ENCODE measurements at regions not wholly inside any gene's neighbourhood (a gene's known extent, or its start where the extent isn't known, plus 50 kb on each side); places are given as distances from the start of the nearest gene placed in this dataset.

DNA sequence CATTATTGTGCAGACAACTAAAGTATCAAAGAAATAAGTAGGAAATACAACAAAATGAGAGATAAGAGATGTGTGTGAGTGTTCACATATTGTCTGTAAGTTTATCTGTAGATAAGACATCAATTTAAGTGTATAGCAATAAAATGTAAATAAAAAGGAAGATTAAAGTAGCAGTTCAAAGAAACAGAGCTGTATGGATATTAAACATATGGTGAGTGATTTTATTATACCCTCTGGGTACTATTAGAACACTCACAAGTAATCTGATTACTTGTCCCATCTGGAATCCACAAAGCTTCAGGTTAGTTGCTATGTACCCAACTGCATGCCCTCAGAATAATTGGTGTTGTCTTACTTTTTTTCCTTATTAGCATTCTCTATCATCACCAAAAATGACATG lies 747.9 kb upstream of the ADGRL3 start:
- Histone ChIP-seq H3K9me2 (replicated peaks; ENCODE audit: insufficient read depth) (no peaks in the 10 kb centered on the region), H3K4me2 (no peak overlapping the region), H4K20me1 (ENCODE audit: insufficient read depth, poor library complexity, severe bottlenecking) (no peaks in the 10 kb centered on the region), H3K4me3 (no peak overlapping the region), H3K9me3 (ENCODE audit: low read depth) (no peaks in the 10 kb centered on the region), H3K4me1 (ENCODE audit: insufficient read depth) (no peaks in the 10 kb centered on the region), H2AFZ (no peak overlapping the region), H3K36me3 (replicated peaks; ENCODE audit: insufficient read depth, low read depth) (no peaks in the 10 kb centered on the region), H3K27ac (no peak overlapping the region), H3K79me2 (no peaks in the 10 kb centered on the region), H3K27me3 (no peaks in the 10 kb centered on the region)
- DNase-seq (ENCODE audit: low spot score) = no peak
- TF ChIP-seq, protein P1, sequence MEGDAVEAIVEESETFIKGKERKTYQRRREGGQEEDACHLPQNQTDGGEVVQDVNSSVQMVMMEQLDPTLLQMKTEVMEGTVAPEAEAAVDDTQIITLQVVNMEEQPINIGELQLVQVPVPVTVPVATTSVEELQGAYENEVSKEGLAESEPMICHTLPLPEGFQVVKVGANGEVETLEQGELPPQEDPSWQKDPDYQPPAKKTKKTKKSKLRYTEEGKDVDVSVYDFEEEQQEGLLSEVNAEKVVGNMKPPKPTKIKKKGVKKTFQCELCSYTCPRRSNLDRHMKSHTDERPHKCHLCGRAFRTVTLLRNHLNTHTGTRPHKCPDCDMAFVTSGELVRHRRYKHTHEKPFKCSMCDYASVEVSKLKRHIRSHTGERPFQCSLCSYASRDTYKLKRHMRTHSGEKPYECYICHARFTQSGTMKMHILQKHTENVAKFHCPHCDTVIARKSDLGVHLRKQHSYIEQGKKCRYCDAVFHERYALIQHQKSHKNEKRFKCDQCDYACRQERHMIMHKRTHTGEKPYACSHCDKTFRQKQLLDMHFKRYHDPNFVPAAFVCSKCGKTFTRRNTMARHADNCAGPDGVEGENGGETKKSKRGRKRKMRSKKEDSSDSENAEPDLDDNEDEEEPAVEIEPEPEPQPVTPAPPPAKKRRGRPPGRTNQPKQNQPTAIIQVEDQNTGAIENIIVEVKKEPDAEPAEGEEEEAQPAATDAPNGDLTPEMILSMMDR (IDR thresholded peaks at IDR 0.05; ENCODE audit: poor library complexity) = no peak
- no peak for TF ChIP-seq EZH2 (IDR thresholded peaks at IDR 0.05; ENCODE audit: borderline replicate concordance)
- TF ChIP-seq EZH2phosphoT487 (IDR thresholded peaks at IDR 0.05; ENCODE audit: low read depth, severe bottlenecking, unreplicated experiment) = no peak

- Histone ChIP-seq H3K9me2 (replicated peaks; ENCODE audit: insufficient read depth) (no peaks in the 10 kb centered on the region), H3K36me3 (replicated peaks; ENCODE audit: insufficient read depth, low read depth) (no peaks in the 10 kb centered on the region), H3K79me2 (no peaks in the 10 kb centered on the region), H3K4me1 (ENCODE audit: insufficient read depth) (no peaks in the 10 kb centered on the region), H3K27me3 (no peaks in the 10 kb centered on the region), H4K20me1 (ENCODE audit: insufficient read depth, poor library complexity, severe bottlenecking) (no peaks in the 10 kb centered on the region), H3K4me2 (no peak overlapping the region), H2AFZ (no peak overlapping the region), H3K27ac (no peak overlapping the region), H3K9me3 (ENCODE audit: low read depth) (no peaks in the 10 kb centered on the region), H3K4me3 (no peak overlapping the region)
- WGBS (ENCODE audit: low lambda C conversion rate, missing lambda C conversion rate) = 91% methylated on average over 1 of the region's 1 CpG
- no peak for DNase-seq (ENCODE audit: low spot score)
- TF ChIP-seq, protein P1 (IDR thresholded peaks at IDR 0.05; ENCODE audit: poor library complexity) = no peak
- TF ChIP-seq EZH2 (IDR thresholded peaks at IDR 0.05; ENCODE audit: borderline replicate concordance) (no peak), EZH2phosphoT487 (IDR thresholded peaks at IDR 0.05; ENCODE audit: low read depth, severe bottlenecking, unreplicated experiment) (no peak)
Measured at GRCh38 chr4:60455380-60455779, 744.7 kb upstream of the ADGRL3 start.

- no peak for TF ChIP-seq EZH2 (IDR thresholded peaks at IDR 0.05; ENCODE audit: borderline replicate concordance)
- no peak for TF ChIP-seq EZH2phosphoT487 (IDR thresholded peaks at IDR 0.05; ENCODE audit: low read depth, severe bottlenecking, unreplicated experiment)
- TF ChIP-seq, protein P1 (IDR thresholded peaks at IDR 0.05; ENCODE audit: poor library complexity) = no peak
- no peaks in the 10 kb centered on the region for H3K36me3 ChIP-seq (replicated peaks; ENCODE audit: insufficient read depth, low read depth)
- H2AFZ ChIP-seq = no peak overlapping the region
- no peaks in the 10 kb centered on the region for H3K27me3 ChIP-seq
- H3K9me2 ChIP-seq (replicated peaks; ENCODE audit: insufficient read depth) = no peaks in the 10 kb centered on the region
- no peak overlapping the region for H3K4me2 ChIP-seq
- no peak overlapping the region for H3K4me3 ChIP-seq
- no peak overlapping the region for H3K27ac ChIP-seq
- H4K20me1 ChIP-seq (ENCODE audit: insufficient read depth, poor library complexity, severe bottlenecking) = no peaks in the 10 kb centered on the region
- no peaks in the 10 kb centered on the region for H3K4me1 ChIP-seq (ENCODE audit: insufficient read depth)
- H3K9me3 ChIP-seq (ENCODE audit: low read depth) = no peaks in the 10 kb centered on the region
- WGBS (ENCODE audit: low lambda C conversion rate, missing lambda C conversion rate) = 52% methylated on average over 1 of the region's 1 CpG
- H3K79me2 ChIP-seq = no peaks in the 10 kb centered on the region
- DNase-seq (ENCODE audit: low spot score) = no peak
Measured at GRCh38 chr4:60461551-60461950, 738.6 kb upstream of the ADGRL3 start.

Data from hepatocyte (in vitro differentiated cells).